Uterus (tissue), 3 donors: ENCODE measurements at regions not wholly inside any gene's neighbourhood (a gene's known extent, or its start where the extent isn't known, plus 50 kb on each side); places are given as distances from the start of the nearest gene placed in this dataset.
"Not testable (repeated sequence)": the region's sequence is repeated elsewhere in the genome, so short reads cannot be mapped to it uniquely, and the experiment has no call there.

Experiments
- DNase-seq, 2 donors: peaks; one replicate each; pipeline ENCODE4 v3.0.0-alpha.2; 2019 to 2020
- H3K27ac ChIP-seq, 2 donors: fragments of 200-600 bp; sonication (generic); 1 replicate in 1 of 2; 2 replicates in 1 of 2; pipeline ENCODE4 v1.5.1; 2016 to 2018
- H3K27me3 ChIP-seq, 2 donors: fragments of 200-600 bp; sonication (generic); one replicate each; pipeline ENCODE4 v1.5.1; 2018 to 2019; ENCODE audit warnings: control low read depth in 1 of 2
- H3K36me3 ChIP-seq, 2 donors: fragments of 200-600 bp; sonication (generic); one replicate each; pipeline ENCODE4 v1.5.1; 2019; ENCODE audit warnings: control low read depth in 1 of 2
- H3K4me1 ChIP-seq, 2 donors: fragments of 200-600 bp; sonication (generic); one replicate each; pipeline ENCODE4 v1.5.1; 2018 to 2019; ENCODE audit warnings: control low read depth in 1 of 2
- H3K4me3 ChIP-seq, 2 donors: fragments of 200-600 bp; sonication (generic); 1 replicate in 1 of 2; 2 replicates in 1 of 2; pipeline ENCODE4 v1.5.1; 2018 to 2019; ENCODE audit warnings: mild to moderate bottlenecking in 1 of 2
- H3K9me3 ChIP-seq, 2 donors: fragments of 200-600 bp; sonication (generic); one replicate each; pipeline ENCODE4 v1.5.1; 2019; ENCODE audit warnings: control low read depth in 1 of 2
- CTCF ChIP-seq, 4 experiments: fragments of 200-600 bp in 2 of 4; fragments of 450-650 bp in 2 of 4; sonication (generic) in 2 of 4; IDR thresholded peaks; one replicate each; pipeline ENCODE4 v1.5.1; 2016 to 2019; ENCODE audit warnings: antibody characterized with exemption in 4 of 4, mild to moderate bottlenecking in 2 of 4, moderate library complexity in 1 of 4
- POLR2A ChIP-seq, 2 donors: fragments of 450-650 bp; IDR thresholded peaks; one replicate each; pipeline ENCODE4 v1.6.1; 2016; ENCODE audit warnings: antibody characterized with exemption in 2 of 2, mild to moderate bottlenecking in 1 of 2, moderate library complexity in 1 of 2
- intact Hi-C: fragments of 100-400 bp; cut with DNase I; formaldehyde crosslinking; loops from one replicate; pipeline ENCODE4 v1.15.1; 2023; ENCODE audit warnings: low total_unique reads
- donor health status: DM: yes; HTN: yes; CAD: no.

- no peak overlapping the region for H3K4me3 ChIP-seq
- no peak overlapping the region for H3K27ac ChIP-seq
- no peaks in the 10 kb centered on the region for H3K9me3 ChIP-seq
- H3K36me3 ChIP-seq = no peaks in the 10 kb centered on the region
- intact Hi-C loops = no loop called here
- no peaks in the 10 kb centered on the region for H3K4me1 ChIP-seq
- H3K27me3 ChIP-seq = no peaks in the 10 kb centered on the region
- TF ChIP-seq CTCF (IDR thresholded peaks at IDR 0.05) = no peak
- no peak for TF ChIP-seq POLR2A (IDR thresholded peaks at IDR 0.05)
- no peak for DNase-seq
Measured at GRCh38 chr2:120642646-120643045, 93.0 kb upstream of the GLI2 start.

GRCh38 chr2:120646994-120647393 is 88.7 kb upstream of the GLI2 start:
- no peak for DNase-seq
- Histone ChIP-seq H3K36me3 (no peaks in the 10 kb centered on the region), H3K4me3 (no peak overlapping the region), H3K4me1 (no peaks in the 10 kb centered on the region), H3K27ac (no peak overlapping the region), H3K9me3 (peaks cover 0 to 6% of the 10 kb centered on the region in 2 donors), H3K27me3 (no peaks in the 10 kb centered on the region)
- no peak for TF ChIP-seq POLR2A (IDR thresholded peaks at IDR 0.05)
- no peak for TF ChIP-seq CTCF (IDR thresholded peaks at IDR 0.05)
- intact Hi-C loops = no loop called here

GRCh38 chr2:120647487-120647886 is 88.2 kb upstream of the GLI2 start:
- H3K27ac ChIP-seq = no peak overlapping the region
- no peak for DNase-seq
- no peaks in the 10 kb centered on the region for H3K36me3 ChIP-seq
- H3K4me1 ChIP-seq = no peaks in the 10 kb centered on the region
- H3K4me3 ChIP-seq = no peak overlapping the region
- intact Hi-C loops = no loop called here
- no peaks in the 10 kb centered on the region for H3K27me3 ChIP-seq
- H3K9me3 ChIP-seq = peaks cover 0 to 6% of the 10 kb centered on the region in 2 donors
- TF ChIP-seq POLR2A (IDR thresholded peaks at IDR 0.05) = no peak

GRCh38 chr2:120649381-120649780 is 86.3 kb upstream of the GLI2 start:
- intact Hi-C loops, H3K4me3 ChIP-seq, H3K9me3 ChIP-seq, H3K36me3 ChIP-seq, H3K4me1 ChIP-seq, DNase-seq, H3K27ac ChIP-seq, H3K27me3 ChIP-seq: not testable (repeated sequence)

- TF ChIP-seq POLR2A (IDR thresholded peaks at IDR 0.05) = no peak
- no peak for TF ChIP-seq CTCF (IDR thresholded peaks at IDR 0.05)
- H3K4me3 ChIP-seq = no peak overlapping the region
- no peaks in the 10 kb centered on the region for H3K36me3 ChIP-seq
- no peak for DNase-seq
- intact Hi-C loops = no loop called here
- no peaks in the 10 kb centered on the region for H3K4me1 ChIP-seq
- no peak overlapping the region for H3K27ac ChIP-seq
- peaks cover 0 to 6% of the 10 kb centered on the region in 2 donors for H3K9me3 ChIP-seq
- H3K27me3 ChIP-seq = no peaks in the 10 kb centered on the region
Measured at GRCh38 chr2:120650022-120650644, 85.5 kb upstream of the GLI2 start.

- TF ChIP-seq POLR2A (IDR thresholded peaks at IDR 0.05) (no peak), CTCF (IDR thresholded peaks at IDR 0.05) (no peak)
- DNase-seq = no peak
- H3K9me3 ChIP-seq = peaks cover 0 to 6% of the 10 kb centered on the region in 2 donors
- no peak overlapping the region for H3K4me3 ChIP-seq
- H3K36me3 ChIP-seq = no peaks in the 10 kb centered on the region
- no peaks in the 10 kb centered on the region for H3K27me3 ChIP-seq
- intact Hi-C loops = no loop called here
- no peak overlapping the region for H3K27ac ChIP-seq
- no peaks in the 10 kb centered on the region for H3K4me1 ChIP-seq
Measured at GRCh38 chr2:120651818-120652217, 83.8 kb upstream of the GLI2 start.
